ENCODE measurements at regions not wholly inside any gene's neighbourhood (a gene's known extent, or its start where the extent isn't known, plus 50 kb on each side); places are given as distances from the start of the nearest gene placed in this dataset.

GRCh38 chr5:158621391-158621790 lies 478.3 kb downstream of the EBF1 start:
- Mint-ChIP-seq H3K4me3 (no peak overlapping the region), H3K4me1 (no peaks in the 10 kb centered on the region), H3K27ac (ENCODE audit: low read depth) (no peak overlapping the region), H3K9me3 (no peaks in the 10 kb centered on the region), H3K36me3 (ENCODE audit: insufficient read depth) (no peaks in the 10 kb centered on the region), H3K27me3 (no peaks in the 10 kb centered on the region)
- DNase-seq (ENCODE audit: low spot score in 2 of 2) = no peak
- ATAC-seq (replicated peaks; ENCODE audit: extremely low read depth, poor library complexity, severe bottlenecking) = no peak

- Mint-ChIP-seq H3K27ac (ENCODE audit: low read depth) (no peak overlapping the region), H3K4me1 (no peaks in the 10 kb centered on the region), H3K27me3 (no peaks in the 10 kb centered on the region), H3K9me3 (no peaks in the 10 kb centered on the region), H3K36me3 (ENCODE audit: insufficient read depth) (no peaks in the 10 kb centered on the region), H3K4me3 (no peak overlapping the region)
- DNase-seq (ENCODE audit: low spot score in 2 of 2) (no peak), ATAC-seq (replicated peaks; ENCODE audit: extremely low read depth, poor library complexity, severe bottlenecking) (no peak)
These were observed 480.5 kb downstream of the EBF1 start for GRCh38 chr5:158619083-158619788.

- H3K27ac Mint-ChIP-seq (ENCODE audit: low read depth) = no peak overlapping the region
- ATAC-seq (replicated peaks; ENCODE audit: extremely low read depth, poor library complexity, severe bottlenecking) (no peak), DNase-seq (ENCODE audit: low spot score in 2 of 2) (no peak)
- no peaks in the 10 kb centered on the region for H3K4me1 Mint-ChIP-seq
- no peaks in the 10 kb centered on the region for H3K27me3 Mint-ChIP-seq
- no peaks in the 10 kb centered on the region for H3K9me3 Mint-ChIP-seq
- H3K36me3 Mint-ChIP-seq (ENCODE audit: insufficient read depth) = no peaks in the 10 kb centered on the region
- no peak overlapping the region for H3K4me3 Mint-ChIP-seq
These were observed 481.5 kb downstream of the EBF1 start for GRCh38 chr5:158618256-158618655.

- DNase-seq (ENCODE audit: low spot score in 2 of 2) (no peak), ATAC-seq (replicated peaks; ENCODE audit: extremely low read depth, poor library complexity, severe bottlenecking) (no peak)
- Mint-ChIP-seq H3K36me3 (ENCODE audit: insufficient read depth) (no peaks in the 10 kb centered on the region), H3K27ac (ENCODE audit: low read depth) (no peak overlapping the region), H3K4me1 (no peaks in the 10 kb centered on the region), H3K27me3 (no peaks in the 10 kb centered on the region), H3K9me3 (no peaks in the 10 kb centered on the region), H3K4me3 (no peak overlapping the region)
These were observed 483.0 kb downstream of the EBF1 start for GRCh38 chr5:158616707-158617106.

GRCh38 chr5:158614951-158615350 lies 484.8 kb downstream of the EBF1 start:
- Mint-ChIP-seq H3K27me3 (no peaks in the 10 kb centered on the region), H3K9me3 (no peaks in the 10 kb centered on the region), H3K27ac (ENCODE audit: low read depth) (no peak overlapping the region), H3K4me1 (no peaks in the 10 kb centered on the region), H3K36me3 (ENCODE audit: insufficient read depth) (no peaks in the 10 kb centered on the region), H3K4me3 (no peak overlapping the region)
- ATAC-seq (replicated peaks; ENCODE audit: extremely low read depth, poor library complexity, severe bottlenecking) (no peak), DNase-seq (ENCODE audit: low spot score in 2 of 2) (no peak)

GRCh38 chr5:158611581-158611980 lies 488.1 kb downstream of the EBF1 start:
- DNase-seq (ENCODE audit: low spot score in 2 of 2) = no peak
- no peak for ATAC-seq (replicated peaks; ENCODE audit: extremely low read depth, poor library complexity, severe bottlenecking)
- Mint-ChIP-seq H3K4me3 (no peak overlapping the region), H3K27ac (ENCODE audit: low read depth) (no peak overlapping the region), H3K9me3 (no peaks in the 10 kb centered on the region), H3K4me1 (no peaks in the 10 kb centered on the region), H3K27me3 (peaks cover 6% of the 10 kb centered on the region), H3K36me3 (ENCODE audit: insufficient read depth) (no peaks in the 10 kb centered on the region)

- H3K4me3 Mint-ChIP-seq = no peak overlapping the region
- no peak overlapping the region for H3K27ac Mint-ChIP-seq (ENCODE audit: low read depth)
- H3K4me1 Mint-ChIP-seq = no peaks in the 10 kb centered on the region
- peaks cover 9% of the 10 kb centered on the region for H3K27me3 Mint-ChIP-seq
- DNase-seq (ENCODE audit: low spot score in 2 of 2) = no peak
- H3K36me3 Mint-ChIP-seq (ENCODE audit: insufficient read depth) = no peaks in the 10 kb centered on the region
- no peak for ATAC-seq (replicated peaks; ENCODE audit: extremely low read depth, poor library complexity, severe bottlenecking)
- H3K9me3 Mint-ChIP-seq = no peaks in the 10 kb centered on the region
These were observed 489.7 kb downstream of the EBF1 start for GRCh38 chr5:158610051-158610415.

GRCh38 chr5:158609333-158610050 lies 490.2 kb downstream of the EBF1 start:
- ATAC-seq (replicated peaks; ENCODE audit: extremely low read depth, poor library complexity, severe bottlenecking) (no peak), DNase-seq (ENCODE audit: low spot score in 2 of 2) (no peak)
- Mint-ChIP-seq H3K27ac (ENCODE audit: low read depth) (no peak overlapping the region), H3K4me3 (no peak overlapping the region), H3K9me3 (no peaks in the 10 kb centered on the region), H3K36me3 (ENCODE audit: insufficient read depth) (no peaks in the 10 kb centered on the region), H3K4me1 (no peaks in the 10 kb centered on the region), H3K27me3 (peaks cover 9% of the 10 kb centered on the region)

GRCh38 chr5:158607088-158607487 lies 492.6 kb downstream of the EBF1 start:
- H3K36me3 Mint-ChIP-seq (ENCODE audit: insufficient read depth) = no peaks in the 10 kb centered on the region
- peaks cover 11% of the 10 kb centered on the region for H3K27me3 Mint-ChIP-seq
- DNase-seq (ENCODE audit: low spot score in 2 of 2) = no peak
- no peak overlapping the region for H3K4me3 Mint-ChIP-seq
- no peak for ATAC-seq (replicated peaks; ENCODE audit: extremely low read depth, poor library complexity, severe bottlenecking)
- H3K4me1 Mint-ChIP-seq = no peaks in the 10 kb centered on the region
- no peak overlapping the region for H3K27ac Mint-ChIP-seq (ENCODE audit: low read depth)
- no peaks in the 10 kb centered on the region for H3K9me3 Mint-ChIP-seq

- H3K27ac Mint-ChIP-seq (ENCODE audit: low read depth) = no peak overlapping the region
- peaks cover 18% of the 10 kb centered on the region for H3K27me3 Mint-ChIP-seq
- no peak for ATAC-seq (replicated peaks; ENCODE audit: extremely low read depth, poor library complexity, severe bottlenecking)
- DNase-seq (ENCODE audit: low spot score in 2 of 2) = no peak
- no peaks in the 10 kb centered on the region for H3K36me3 Mint-ChIP-seq (ENCODE audit: insufficient read depth)
- no peaks in the 10 kb centered on the region for H3K9me3 Mint-ChIP-seq
- no peaks in the 10 kb centered on the region for H3K4me1 Mint-ChIP-seq
- H3K4me3 Mint-ChIP-seq = no peak overlapping the region
These were observed 493.5 kb downstream of the EBF1 start for GRCh38 chr5:158606233-158606632.

GRCh38 chr5:158602981-158603380 lies 496.7 kb downstream of the EBF1 start:
- no peaks in the 10 kb centered on the region for H3K9me3 Mint-ChIP-seq
- DNase-seq (ENCODE audit: low spot score in 2 of 2) = no peak
- ATAC-seq (replicated peaks; ENCODE audit: extremely low read depth, poor library complexity, severe bottlenecking) = no peak
- peaks cover 18% of the 10 kb centered on the region for H3K27me3 Mint-ChIP-seq
- peaks cover 2% of the 10 kb centered on the region for H3K36me3 Mint-ChIP-seq (ENCODE audit: insufficient read depth)
- H3K4me1 Mint-ChIP-seq = no peaks in the 10 kb centered on the region
- no peak overlapping the region for H3K4me3 Mint-ChIP-seq
- no peak overlapping the region for H3K27ac Mint-ChIP-seq (ENCODE audit: low read depth)

- H3K27me3 Mint-ChIP-seq = peaks cover 10% of the 10 kb centered on the region
- no peaks in the 10 kb centered on the region for H3K4me1 Mint-ChIP-seq
- H3K36me3 Mint-ChIP-seq (ENCODE audit: insufficient read depth) = peaks cover 2% of the 10 kb centered on the region
- H3K4me3 Mint-ChIP-seq = no peak overlapping the region
- no peak overlapping the region for H3K27ac Mint-ChIP-seq (ENCODE audit: low read depth)
- no peak for DNase-seq (ENCODE audit: low spot score in 2 of 2)
- ATAC-seq (replicated peaks; ENCODE audit: extremely low read depth, poor library complexity, severe bottlenecking) = no peak
- no peaks in the 10 kb centered on the region for H3K9me3 Mint-ChIP-seq
These were observed 498.6 kb downstream of the EBF1 start for GRCh38 chr5:158601118-158601517.

- Mint-ChIP-seq H3K36me3 (ENCODE audit: insufficient read depth) (peaks cover 2% of the 10 kb centered on the region), H3K9me3 (no peaks in the 10 kb centered on the region), H3K4me3 (no peak overlapping the region), H3K27me3 (peaks cover 10% of the 10 kb centered on the region), H3K4me1 (no peaks in the 10 kb centered on the region), H3K27ac (ENCODE audit: low read depth) (no peak overlapping the region)
- no peak for DNase-seq (ENCODE audit: low spot score in 2 of 2)
- no peak for ATAC-seq (replicated peaks; ENCODE audit: extremely low read depth, poor library complexity, severe bottlenecking)
These were observed 499.0 kb downstream of the EBF1 start for GRCh38 chr5:158600679-158601078.

Data from central memory CD8-positive, alpha-beta T cell (primary cell).